Astrocyte (in vitro differentiated cells and primary cell): ENCODE measurements at regions not wholly inside any gene's neighbourhood (a gene's known extent, or its start where the extent isn't known, plus 50 kb on each side); places are given as distances from the start of the nearest gene placed in this dataset.

Source experiments
- DNase-seq: peaks from one replicate; pipeline ENCODE4 v3.0.0-alpha.2; 2010; ENCODE audit warnings: low read depth
- FAIRE-seq: peaks from 2 replicates; lab custom pipeline; 2011; peaks lifted over from hg19 to GRCh38; lab: Jason Lieb, UNC
- H2AFZ ChIP-seq: 2 replicates; pipeline ENCODE4 v1.6.0; 2012; ENCODE audit warnings: low read depth, low read length, inconsistent platforms
- H3K27ac ChIP-seq: 2 replicates; pipeline ENCODE4 v1.5.1; 2011; ENCODE audit warnings: low read depth, low read length, inconsistent platforms
- H3K27me3 ChIP-seq: 2 replicates; pipeline ENCODE4 v1.6.0; 2011; ENCODE audit warnings: low read length, inconsistent platforms; ENCODE audit not compliant: insufficient read depth
- H3K36me3 ChIP-seq: 2 replicates; pipeline ENCODE4 v1.5.1; 2011; ENCODE audit warnings: low read length, inconsistent platforms; ENCODE audit not compliant: insufficient read depth
- H3K4me1 ChIP-seq: 2 replicates; pipeline ENCODE4 v1.5.1; 2011; ENCODE audit warnings: low read length, inconsistent platforms; ENCODE audit not compliant: insufficient read depth
- H3K4me2 ChIP-seq: 2 replicates; pipeline ENCODE4 v1.6.0; 2012; ENCODE audit warnings: low read length, inconsistent platforms
- H3K4me3 ChIP-seq: 2 replicates; pipeline ENCODE4 v1.5.1; 2011; ENCODE audit warnings: low read depth, mild to moderate bottlenecking, low read length, inconsistent platforms; ENCODE audit not compliant: insufficient read depth
- H3K79me2 ChIP-seq: 2 replicates; pipeline ENCODE4 v1.6.0; 2012; ENCODE audit warnings: mild to moderate bottlenecking, low read length, inconsistent platforms; ENCODE audit not compliant: insufficient read depth
- H3K9ac ChIP-seq: 2 replicates; pipeline ENCODE4 v1.6.0; 2012; ENCODE audit warnings: mild to moderate bottlenecking, low read length, inconsistent platforms
- H3K9me3 ChIP-seq: 2 replicates; pipeline ENCODE4 v1.5.1; 2012; ENCODE audit warnings: low read depth, mild to moderate bottlenecking, low read length, inconsistent platforms; ENCODE audit not compliant: insufficient read depth
- H4K20me1 ChIP-seq: 2 replicates; pipeline ENCODE4 v1.6.0; 2012; ENCODE audit warnings: low read length, inconsistent platforms; ENCODE audit not compliant: insufficient read depth
- H3K27ac Mint-ChIP-seq: one replicate; pipeline ENCODE4 v1.8.0; 2021; ENCODE audit warnings: mild to moderate bottlenecking, mixed read lengths; ENCODE audit not compliant: unreplicated experiment
- H3K27me3 Mint-ChIP-seq: one replicate; pipeline ENCODE4 v1.8.0; 2021; ENCODE audit warnings: low read depth, mixed read lengths; ENCODE audit not compliant: unreplicated experiment
- H3K36me3 Mint-ChIP-seq: one replicate; pipeline ENCODE4 v1.8.0; 2021; ENCODE audit warnings: low read depth, mixed read lengths; ENCODE audit not compliant: unreplicated experiment
- H3K4me1 Mint-ChIP-seq: one replicate; pipeline ENCODE4 v1.8.0; 2021; ENCODE audit warnings: low read depth, mixed read lengths; ENCODE audit not compliant: unreplicated experiment
- H3K4me3 Mint-ChIP-seq: one replicate; pipeline ENCODE4 v1.8.0; 2021; ENCODE audit warnings: mild to moderate bottlenecking, moderate library complexity, mixed read lengths; ENCODE audit not compliant: unreplicated experiment
- H3K9me3 Mint-ChIP-seq: one replicate; pipeline ENCODE4 v1.8.0; 2021; ENCODE audit warnings: mild to moderate bottlenecking, mixed read lengths; ENCODE audit not compliant: unreplicated experiment
- EZH2 ChIP-seq: IDR thresholded peaks from 2 replicates; pipeline ENCODE4 v1.6.1; 2012; ENCODE audit warnings: mild to moderate bottlenecking, low read length, inconsistent platforms; ENCODE audit not compliant: insufficient read depth
- TF ChIP-seq, protein P1 (sequence below): IDR thresholded peaks from 2 replicates; pipeline ENCODE4 v1.5.1; 2011; ENCODE audit warnings: low read depth, mild to moderate bottlenecking, inconsistent platforms, low read length, moderate library complexity; ENCODE audit not compliant: insufficient read depth

- Histone ChIP-seq H3K36me3 (no peaks in the 10 kb centered on the region), H3K27ac (no peak overlapping the region), H2AFZ (no peak overlapping the region), H3K27me3 (no peaks in the 10 kb centered on the region), H3K4me1 (peaks cover 8% of the 10 kb centered on the region), H3K9me3 (no peaks in the 10 kb centered on the region), H3K9ac (no peak overlapping the region), H3K4me2 (no peak overlapping the region), H4K20me1 (no peaks in the 10 kb centered on the region), H3K4me3 (no peak overlapping the region), H3K79me2 (no peaks in the 10 kb centered on the region)
- DNase-seq (no peak), FAIRE-seq (no peak)
- H3K27ac Mint-ChIP-seq, result peak overlapping the region; percentile 54
- no peaks in the 10 kb centered on the region for H3K36me3 Mint-ChIP-seq
- H3K4me3 Mint-ChIP-seq, result no peak overlapping the region
- H3K4me1 Mint-ChIP-seq, result peaks cover 33% of the 10 kb centered on the region
- TF ChIP-seq EZH2, result no peak
- TF ChIP-seq, protein P1, sequence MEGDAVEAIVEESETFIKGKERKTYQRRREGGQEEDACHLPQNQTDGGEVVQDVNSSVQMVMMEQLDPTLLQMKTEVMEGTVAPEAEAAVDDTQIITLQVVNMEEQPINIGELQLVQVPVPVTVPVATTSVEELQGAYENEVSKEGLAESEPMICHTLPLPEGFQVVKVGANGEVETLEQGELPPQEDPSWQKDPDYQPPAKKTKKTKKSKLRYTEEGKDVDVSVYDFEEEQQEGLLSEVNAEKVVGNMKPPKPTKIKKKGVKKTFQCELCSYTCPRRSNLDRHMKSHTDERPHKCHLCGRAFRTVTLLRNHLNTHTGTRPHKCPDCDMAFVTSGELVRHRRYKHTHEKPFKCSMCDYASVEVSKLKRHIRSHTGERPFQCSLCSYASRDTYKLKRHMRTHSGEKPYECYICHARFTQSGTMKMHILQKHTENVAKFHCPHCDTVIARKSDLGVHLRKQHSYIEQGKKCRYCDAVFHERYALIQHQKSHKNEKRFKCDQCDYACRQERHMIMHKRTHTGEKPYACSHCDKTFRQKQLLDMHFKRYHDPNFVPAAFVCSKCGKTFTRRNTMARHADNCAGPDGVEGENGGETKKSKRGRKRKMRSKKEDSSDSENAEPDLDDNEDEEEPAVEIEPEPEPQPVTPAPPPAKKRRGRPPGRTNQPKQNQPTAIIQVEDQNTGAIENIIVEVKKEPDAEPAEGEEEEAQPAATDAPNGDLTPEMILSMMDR, result no peak
- no peaks in the 10 kb centered on the region for H3K27me3 Mint-ChIP-seq
- peaks cover 2% of the 10 kb centered on the region for H3K9me3 Mint-ChIP-seq
Measured at GRCh38 chr13:31947506-31947905, 84.1 kb upstream of the FRY start.

GRCh38 chr13:31949486-31949885, 82.1 kb upstream of the FRY start:
- Histone ChIP-seq H3K4me2 (no peak overlapping the region), H3K27ac (no peak overlapping the region), H3K4me1 (peaks cover 8% of the 10 kb centered on the region), H3K9me3 (no peaks in the 10 kb centered on the region), H3K9ac (no peak overlapping the region), H3K27me3 (no peaks in the 10 kb centered on the region), H4K20me1 (no peaks in the 10 kb centered on the region), H2AFZ (no peak overlapping the region), H3K4me3 (no peak overlapping the region), H3K79me2 (no peaks in the 10 kb centered on the region), H3K36me3 (no peaks in the 10 kb centered on the region)
- Mint-ChIP-seq H3K27ac (no peak overlapping the region), H3K9me3 (peaks cover 2% of the 10 kb centered on the region), H3K36me3 (no peaks in the 10 kb centered on the region), H3K4me3 (no peak overlapping the region), H3K4me1 (peaks cover 33% of the 10 kb centered on the region), H3K27me3 (no peaks in the 10 kb centered on the region)
- DNase-seq (no peak), FAIRE-seq (no peak)
- TF ChIP-seq, protein P1, result no peak
- TF ChIP-seq EZH2, result no peak

GRCh38 chr13:31950111-31950815, 81.3 kb upstream of the FRY start:
- no peak for FAIRE-seq

More at GRCh38 chr13:31950111-31950815, 81.3 kb upstream of the FRY start:
- Histone ChIP-seq H3K27ac (no peak overlapping the region), H4K20me1 (no peaks in the 10 kb centered on the region), H3K36me3 (no peaks in the 10 kb centered on the region), H3K79me2 (no peaks in the 10 kb centered on the region), H3K9ac (no peak overlapping the region), H2AFZ (no peak overlapping the region), H3K4me2 (no peak overlapping the region), H3K4me1 (peaks cover 2% of the 10 kb centered on the region), H3K27me3 (no peaks in the 10 kb centered on the region), H3K9me3 (no peaks in the 10 kb centered on the region), H3K4me3 (no peak overlapping the region)
- Mint-ChIP-seq H3K36me3 (no peaks in the 10 kb centered on the region), H3K27ac (no peak overlapping the region), H3K9me3 (peaks cover 2% of the 10 kb centered on the region), H3K4me3 (no peak overlapping the region), H3K27me3 (no peaks in the 10 kb centered on the region), H3K4me1 (peaks cover 26% of the 10 kb centered on the region)
- no peak for TF ChIP-seq EZH2
- TF ChIP-seq, protein P1, result no peak
- DNase-seq, result no peak
